Activated T-helper 1 cell treated with anti-CD3 and anti-CD28 coated beads, Interleukin-12 subunit alpha, Interleukin-12 subunit beta, Interleukin-2, Interleukin-4 antibody, amounts not matched to agents 30 ng/mL and 10 ng/mL and 1 ng/mL, durations not matched to agents 14 hours and 24 hours and 36 hours (primary cell): ENCODE measurements at regions not wholly inside any gene's neighbourhood (a gene's known extent, or its start where the extent isn't known, plus 50 kb on each side); places are given as distances from the start of the nearest gene placed in this dataset.
"Not testable (repeated sequence)": the region's sequence is repeated elsewhere in the genome, so short reads cannot be mapped to it uniquely, and the experiment has no call there.

Experiments used
- DNase-seq: peaks from one replicate; pipeline ENCODE4 v3.0.0; 2021; ENCODE audit warnings: low spot score
- H3K27ac Mint-ChIP-seq: one replicate; pipeline ENCODE4 v1.8.0; 2021; ENCODE audit warnings: mild to moderate bottlenecking, mixed read lengths
- H3K27me3 Mint-ChIP-seq: one replicate; pipeline ENCODE4 v1.8.0; 2022; ENCODE audit warnings: mild to moderate bottlenecking, moderate library complexity, mixed read lengths; ENCODE audit not compliant: insufficient read depth
- H3K36me3 Mint-ChIP-seq: one replicate; pipeline ENCODE4 v1.8.0; 2021; ENCODE audit warnings: low read depth, mixed read lengths
- H3K4me1 Mint-ChIP-seq: one replicate; pipeline ENCODE4 v1.8.0; 2021; ENCODE audit warnings: low read depth, mixed read lengths
- H3K4me3 Mint-ChIP-seq: one replicate; pipeline ENCODE4 v1.8.0; 2021; ENCODE audit warnings: mild to moderate bottlenecking, moderate library complexity, mixed read lengths
- H3K9me3 Mint-ChIP-seq: one replicate; pipeline ENCODE4 v1.8.0; 2021; ENCODE audit warnings: mixed read lengths
- intact Hi-C: fragments of 100-400 bp; cut with micrococcal nuclease; formaldehyde crosslinking; loops from one replicate; pipeline ENCODE4 v1.15.1; 2024

- no peak overlapping the region for H3K4me3 Mint-ChIP-seq
- H3K27ac Mint-ChIP-seq, result no peak overlapping the region
- no peaks in the 10 kb centered on the region for H3K9me3 Mint-ChIP-seq
- peaks cover 15% of the 10 kb centered on the region for H3K27me3 Mint-ChIP-seq
- intact Hi-C loops, result no loop called here
- H3K4me1 Mint-ChIP-seq, result peaks cover 14% of the 10 kb centered on the region
- DNase-seq, result no peak
- no peaks in the 10 kb centered on the region for H3K36me3 Mint-ChIP-seq
Measured at GRCh38 chr15:69606921-69607500, 154.4 kb downstream of the RPLP1 start.

GRCh38 chr15:69608661-69609060, 156.0 kb downstream of the RPLP1 start:
- Mint-ChIP-seq H3K27ac (no peak overlapping the region), H3K36me3 (no peaks in the 10 kb centered on the region), H3K27me3 (peaks cover 14% of the 10 kb centered on the region), H3K4me3 (no peak overlapping the region), H3K9me3 (no peaks in the 10 kb centered on the region), H3K4me1 (peaks cover 14% of the 10 kb centered on the region)
- intact Hi-C loops, result no loop called here
- DNase-seq, result no peak

GRCh38 chr15:69609176-69609575, 156.6 kb downstream of the RPLP1 start:
- Mint-ChIP-seq H3K9me3 (no peaks in the 10 kb centered on the region), H3K27me3 (peaks cover 15% of the 10 kb centered on the region), H3K27ac (no peak overlapping the region), H3K36me3 (no peaks in the 10 kb centered on the region), H3K4me3 (no peak overlapping the region), H3K4me1 (peaks cover 14% of the 10 kb centered on the region)
- intact Hi-C loops, result no loop called here
- DNase-seq, result no peak

GRCh38 chr15:69609776-69610175, 157.2 kb downstream of the RPLP1 start:
- peaks cover 14% of the 10 kb centered on the region for H3K4me1 Mint-ChIP-seq
- intact Hi-C loops, result no loop called here
- no peak overlapping the region for H3K4me3 Mint-ChIP-seq
- H3K27me3 Mint-ChIP-seq, result peaks cover 13% of the 10 kb centered on the region
- no peak overlapping the region for H3K27ac Mint-ChIP-seq
- no peaks in the 10 kb centered on the region for H3K36me3 Mint-ChIP-seq
- H3K9me3 Mint-ChIP-seq, result no peaks in the 10 kb centered on the region
- DNase-seq, result no peak

- H3K27me3 Mint-ChIP-seq, result peaks cover 12% of the 10 kb centered on the region
- no peaks in the 10 kb centered on the region for H3K9me3 Mint-ChIP-seq
- H3K27ac Mint-ChIP-seq, result no peak overlapping the region
- no peak for DNase-seq
- no peaks in the 10 kb centered on the region for H3K36me3 Mint-ChIP-seq
- H3K4me3 Mint-ChIP-seq, result no peak overlapping the region
- intact Hi-C loops, result no loop called here
- peaks cover 14% of the 10 kb centered on the region for H3K4me1 Mint-ChIP-seq
Measured at GRCh38 chr15:69610277-69610676, 157.7 kb downstream of the RPLP1 start.

- Mint-ChIP-seq H3K27ac (no peak overlapping the region), H3K4me3 (no peak overlapping the region), H3K9me3 (no peaks in the 10 kb centered on the region), H3K27me3 (peaks cover 12% of the 10 kb centered on the region), H3K36me3 (no peaks in the 10 kb centered on the region), H3K4me1 (peaks cover 13% of the 10 kb centered on the region)
- intact Hi-C loops, result no loop called here
- DNase-seq, result no peak
Measured at GRCh38 chr15:69610858-69611257, 158.2 kb downstream of the RPLP1 start.

- H3K9me3 Mint-ChIP-seq, result no peaks in the 10 kb centered on the region
- intact Hi-C loops, result no loop called here
Measured at GRCh38 chr15:69612112-69612511, 159.5 kb downstream of the RPLP1 start.

GRCh38 chr15:69613182-69613581, 160.6 kb downstream of the RPLP1 start:
- Mint-ChIP-seq H3K4me3 (no peak overlapping the region), H3K9me3 (no peaks in the 10 kb centered on the region), H3K27me3 (peaks cover 17% of the 10 kb centered on the region), H3K27ac (no peak overlapping the region), H3K4me1 (peaks cover 6% of the 10 kb centered on the region), H3K36me3 (no peaks in the 10 kb centered on the region)
- DNase-seq, result no peak
- intact Hi-C loops, result no loop called here

More at GRCh38 chr15:69612112-69612511, 159.5 kb downstream of the RPLP1 start:
- no peak for DNase-seq
- H3K36me3 Mint-ChIP-seq, result no peaks in the 10 kb centered on the region
- no peak overlapping the region for H3K4me3 Mint-ChIP-seq
- H3K4me1 Mint-ChIP-seq, result peaks cover 6% of the 10 kb centered on the region
- H3K27me3 Mint-ChIP-seq, result peaks cover 12% of the 10 kb centered on the region
- no peak overlapping the region for H3K27ac Mint-ChIP-seq

GRCh38 chr15:69613988-69614387, 161.4 kb downstream of the RPLP1 start:
- H3K27me3 Mint-ChIP-seq, result peaks cover 22% of the 10 kb centered on the region
- H3K27ac Mint-ChIP-seq, result no peak overlapping the region

GRCh38 chr15:69615736-69616135, 163.1 kb downstream of the RPLP1 start:
- Mint-ChIP-seq H3K4me3 (no peak overlapping the region), H3K27me3 (peaks cover 21% of the 10 kb centered on the region), H3K4me1 (no peaks in the 10 kb centered on the region), H3K27ac (no peak overlapping the region), H3K9me3 (no peaks in the 10 kb centered on the region), H3K36me3 (no peaks in the 10 kb centered on the region)
- no peak for DNase-seq
- intact Hi-C loops, result no loop called here

More at GRCh38 chr15:69613988-69614387, 161.4 kb downstream of the RPLP1 start:
- intact Hi-C loops, result no loop called here
- no peak for DNase-seq
- no peaks in the 10 kb centered on the region for H3K9me3 Mint-ChIP-seq
- no peak overlapping the region for H3K4me3 Mint-ChIP-seq
- no peaks in the 10 kb centered on the region for H3K36me3 Mint-ChIP-seq
- H3K4me1 Mint-ChIP-seq, result peaks cover 6% of the 10 kb centered on the region

GRCh38 chr15:69616558-69616957, 163.9 kb downstream of the RPLP1 start:
- Mint-ChIP-seq H3K36me3 (no peaks in the 10 kb centered on the region), H3K27me3 (peaks cover 21% of the 10 kb centered on the region), H3K27ac (no peak overlapping the region), H3K4me1 (no peaks in the 10 kb centered on the region), H3K9me3 (no peaks in the 10 kb centered on the region), H3K4me3 (no peak overlapping the region)
- intact Hi-C loops, result no loop called here
- DNase-seq, result no peak

GRCh38 chr15:69617144-69617543, 164.5 kb downstream of the RPLP1 start:
- H3K27ac Mint-ChIP-seq, H3K4me1 Mint-ChIP-seq, intact Hi-C loops, H3K4me3 Mint-ChIP-seq, DNase-seq, H3K9me3 Mint-ChIP-seq, H3K36me3 Mint-ChIP-seq: not testable (repeated sequence)
- peaks cover 21% of the 10 kb centered on the region for H3K27me3 Mint-ChIP-seq

- no peaks in the 10 kb centered on the region for H3K9me3 Mint-ChIP-seq
- no peak for DNase-seq
- H3K4me1 Mint-ChIP-seq, result no peaks in the 10 kb centered on the region
- no peaks in the 10 kb centered on the region for H3K36me3 Mint-ChIP-seq
- H3K27me3 Mint-ChIP-seq, result peaks cover 12% of the 10 kb centered on the region
- intact Hi-C loops, result no loop called here
- no peak overlapping the region for H3K27ac Mint-ChIP-seq
- H3K4me3 Mint-ChIP-seq, result no peak overlapping the region
Measured at GRCh38 chr15:69623392-69624154, 171.0 kb downstream of the RPLP1 start.
